PC-3 (cell line): ENCODE measurements at regions not wholly inside any gene's neighbourhood (a gene's known extent, or its start where the extent isn't known, plus 50 kb on each side); places are given as distances from the start of the nearest gene placed in this dataset.

Source experiments
- EZH2 ChIP-seq: fragments of 300-600 bp; sonication (generic); IDR thresholded peaks from one replicate; pipeline ENCODE4 v1.6.1; 2017; ENCODE audit warnings: antibody characterized with exemption, mild to moderate bottlenecking, low read length; ENCODE audit not compliant: unreplicated experiment
- EZH2phosphoT487 ChIP-seq: fragments of 300-600 bp; sonication (generic); IDR thresholded peaks from 2 replicates; pipeline ENCODE4 v1.6.1; 2018; ENCODE audit warnings: mild to moderate bottlenecking, antibody characterized with exemption, low read length, borderline replicate concordance
- TF ChIP-seq, protein P1 (sequence below): fragments of 300-600 bp; sonication (generic); conservative IDR thresholded peaks from 2 replicates; pipeline ENCODE4 v1.5.1; 2017; ENCODE audit warnings: antibody characterized with exemption, low read depth, mild to moderate bottlenecking, low read length

DNA sequence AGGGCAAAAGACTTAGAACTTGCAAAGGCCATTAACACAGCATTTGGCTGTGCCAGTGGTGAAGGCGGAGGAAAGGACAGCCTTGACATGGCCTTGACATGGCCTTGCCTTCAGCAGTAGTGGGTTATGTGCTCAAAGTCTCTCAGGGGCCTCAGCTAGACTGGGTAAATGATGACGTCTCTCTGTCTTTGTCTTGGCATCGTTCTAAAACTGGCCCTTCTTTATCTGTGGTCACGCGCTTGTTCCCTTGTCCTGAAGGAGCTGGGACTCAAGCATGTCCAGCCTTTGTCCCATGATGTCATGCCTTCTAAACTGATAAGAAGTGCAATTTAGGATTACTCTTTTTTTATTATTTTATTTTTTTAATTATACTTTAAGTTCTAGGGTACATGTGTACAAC, 88.7 kb upstream of the ATP10B start:
- TF ChIP-seq, protein P1, sequence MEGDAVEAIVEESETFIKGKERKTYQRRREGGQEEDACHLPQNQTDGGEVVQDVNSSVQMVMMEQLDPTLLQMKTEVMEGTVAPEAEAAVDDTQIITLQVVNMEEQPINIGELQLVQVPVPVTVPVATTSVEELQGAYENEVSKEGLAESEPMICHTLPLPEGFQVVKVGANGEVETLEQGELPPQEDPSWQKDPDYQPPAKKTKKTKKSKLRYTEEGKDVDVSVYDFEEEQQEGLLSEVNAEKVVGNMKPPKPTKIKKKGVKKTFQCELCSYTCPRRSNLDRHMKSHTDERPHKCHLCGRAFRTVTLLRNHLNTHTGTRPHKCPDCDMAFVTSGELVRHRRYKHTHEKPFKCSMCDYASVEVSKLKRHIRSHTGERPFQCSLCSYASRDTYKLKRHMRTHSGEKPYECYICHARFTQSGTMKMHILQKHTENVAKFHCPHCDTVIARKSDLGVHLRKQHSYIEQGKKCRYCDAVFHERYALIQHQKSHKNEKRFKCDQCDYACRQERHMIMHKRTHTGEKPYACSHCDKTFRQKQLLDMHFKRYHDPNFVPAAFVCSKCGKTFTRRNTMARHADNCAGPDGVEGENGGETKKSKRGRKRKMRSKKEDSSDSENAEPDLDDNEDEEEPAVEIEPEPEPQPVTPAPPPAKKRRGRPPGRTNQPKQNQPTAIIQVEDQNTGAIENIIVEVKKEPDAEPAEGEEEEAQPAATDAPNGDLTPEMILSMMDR = no peak
- TF ChIP-seq EZH2 (no peak), EZH2phosphoT487 (no peak)
